ENCODE measurements at regions not wholly inside any gene's neighbourhood (a gene's known extent, or its start where the extent isn't known, plus 50 kb on each side); places are given as distances from the start of the nearest gene placed in this dataset.

- TF ChIP-seq, protein P1, sequence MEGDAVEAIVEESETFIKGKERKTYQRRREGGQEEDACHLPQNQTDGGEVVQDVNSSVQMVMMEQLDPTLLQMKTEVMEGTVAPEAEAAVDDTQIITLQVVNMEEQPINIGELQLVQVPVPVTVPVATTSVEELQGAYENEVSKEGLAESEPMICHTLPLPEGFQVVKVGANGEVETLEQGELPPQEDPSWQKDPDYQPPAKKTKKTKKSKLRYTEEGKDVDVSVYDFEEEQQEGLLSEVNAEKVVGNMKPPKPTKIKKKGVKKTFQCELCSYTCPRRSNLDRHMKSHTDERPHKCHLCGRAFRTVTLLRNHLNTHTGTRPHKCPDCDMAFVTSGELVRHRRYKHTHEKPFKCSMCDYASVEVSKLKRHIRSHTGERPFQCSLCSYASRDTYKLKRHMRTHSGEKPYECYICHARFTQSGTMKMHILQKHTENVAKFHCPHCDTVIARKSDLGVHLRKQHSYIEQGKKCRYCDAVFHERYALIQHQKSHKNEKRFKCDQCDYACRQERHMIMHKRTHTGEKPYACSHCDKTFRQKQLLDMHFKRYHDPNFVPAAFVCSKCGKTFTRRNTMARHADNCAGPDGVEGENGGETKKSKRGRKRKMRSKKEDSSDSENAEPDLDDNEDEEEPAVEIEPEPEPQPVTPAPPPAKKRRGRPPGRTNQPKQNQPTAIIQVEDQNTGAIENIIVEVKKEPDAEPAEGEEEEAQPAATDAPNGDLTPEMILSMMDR (IDR thresholded peaks at IDR 0.05 in 8 of 11, conservative IDR thresholded peaks at IDR 0.05 in 3 of 11): no peak
- TF ChIP-seq POLR2A (IDR thresholded peaks at IDR 0.05) (no peak), POLR2AphosphoS5 (IDR thresholded peaks at IDR 0.05) (no peak)
Measured at GRCh38 chr10:2026936-2027335, 289.6 kb upstream of the ADARB2 start.

All from spleen (tissue), 7 donors.